HepG2 (cell line): ENCODE measurements at regions not wholly inside any gene's neighbourhood (a gene's known extent, or its start where the extent isn't known, plus 50 kb on each side); places are given as distances from the start of the nearest gene placed in this dataset.

Experiments used
- CC2D1A ChIP-seq: sonication (generic); formaldehyde crosslinking; IDR thresholded peaks from 2 replicates; pipeline ENCODE4 v1.8.1; 2023; ENCODE audit warnings: mild to moderate bottlenecking, missing genetic modification reagents
- CREM ChIP-seq, 2 experiments: sonication (generic) in 1 of 2; formaldehyde crosslinking in 1 of 2; IDR thresholded peaks; 2 replicates each; pipeline versions ENCODE4 v1.4.0 to v1.6.1; 2016 to 2020; ENCODE audit warnings: antibody characterized with exemption in 1 of 2, mild to moderate bottlenecking in 1 of 2, missing genetic modification reagents in 1 of 2
- ZFX ChIP-seq: sonication (generic); formaldehyde crosslinking; IDR thresholded peaks from 2 replicates; pipeline ENCODE4 v1.4.0; 2020; ENCODE audit warnings: mild to moderate bottlenecking, low read depth, missing genetic modification reagents, moderate library complexity
- ZNF703 ChIP-seq: sonication (generic); formaldehyde crosslinking; IDR thresholded peaks from 2 replicates; pipeline ENCODE4 v1.5.1; 2020; ENCODE audit warnings: missing genetic modification reagents, mild to moderate bottlenecking, moderate library complexity, borderline replicate concordance
- ZSCAN12 ChIP-seq: sonication (generic); formaldehyde crosslinking; IDR thresholded peaks from 2 replicates; pipeline ENCODE4 v1.9.0; 2021; ENCODE audit warnings: mild to moderate bottlenecking, missing genetic modification reagents

DNA sequence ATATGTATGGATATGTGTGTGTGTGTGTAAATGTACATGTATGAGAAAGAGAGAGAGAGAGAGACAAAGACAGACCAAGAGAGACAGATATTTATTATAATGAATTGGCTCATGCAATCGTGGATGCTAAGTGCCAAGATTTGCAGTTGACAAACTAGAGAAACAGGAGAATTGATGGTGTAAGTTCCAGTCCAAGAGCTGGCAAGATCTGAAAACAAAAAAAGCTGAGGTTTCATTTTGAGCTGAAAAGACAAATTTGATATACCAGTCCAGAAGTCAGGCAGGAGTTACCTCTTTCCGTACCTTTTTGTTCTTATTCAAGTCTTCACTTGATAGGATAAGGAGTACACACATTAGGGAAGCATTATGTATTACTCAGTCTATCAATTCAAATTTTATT, 157.8 kb downstream of the COPS8 start:
- TF ChIP-seq ZNF703 (CRISPR knock-in tag), result no peak
- TF ChIP-seq CREM (IDR thresholded peaks at IDR 0.05), result no peak
- TF ChIP-seq CREM (CRISPR knock-in tag; IDR thresholded peaks at IDR 0.05), result no peak
- no peak for TF ChIP-seq CC2D1A (CRISPR knock-in tag)
- TF ChIP-seq ZFX (CRISPR knock-in tag), result no peak
- no peak for TF ChIP-seq ZSCAN12 (CRISPR knock-in tag)
